HCEC 1CT (cell line): ENCODE measurements at regions not wholly inside any gene's neighbourhood (a gene's known extent, or its start where the extent isn't known, plus 50 kb on each side); places are given as distances from the start of the nearest gene placed in this dataset.
"Not testable (repeated sequence)": the region's sequence is repeated elsewhere in the genome, so short reads cannot be mapped to it uniquely, and the experiment has no call there.

ENCODE experiments used
- DNase-seq: peaks from one replicate; pipeline ENCODE4 v3.0.0-alpha.2; 2017

DNA sequence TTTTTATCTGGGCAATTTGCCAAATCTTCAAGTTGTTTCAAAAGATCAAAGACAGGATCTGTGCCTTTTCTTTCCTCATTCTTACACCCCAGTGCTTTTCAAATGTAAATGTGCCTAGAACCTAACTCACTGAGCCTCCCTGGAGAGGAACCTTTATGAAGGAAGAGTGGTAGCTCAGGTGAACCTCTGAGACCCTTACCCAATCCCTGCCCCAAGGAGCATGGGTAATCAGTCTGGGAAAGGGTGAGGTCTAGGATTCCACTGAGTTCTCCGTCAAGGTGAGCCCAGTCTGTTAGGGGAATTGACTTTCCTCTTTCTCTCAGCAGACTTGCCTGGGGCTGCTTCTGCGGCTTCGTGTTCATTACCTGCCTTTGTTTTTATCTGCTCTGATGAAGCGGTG lies 88.1 kb upstream of the MAP4K4 start:
- DNase-seq: no peak

GRCh38 chr2:101608408-101609310 lies 88.8 kb upstream of the MAP4K4 start:
- DNase-seq: peak; percentile 39

DNA sequence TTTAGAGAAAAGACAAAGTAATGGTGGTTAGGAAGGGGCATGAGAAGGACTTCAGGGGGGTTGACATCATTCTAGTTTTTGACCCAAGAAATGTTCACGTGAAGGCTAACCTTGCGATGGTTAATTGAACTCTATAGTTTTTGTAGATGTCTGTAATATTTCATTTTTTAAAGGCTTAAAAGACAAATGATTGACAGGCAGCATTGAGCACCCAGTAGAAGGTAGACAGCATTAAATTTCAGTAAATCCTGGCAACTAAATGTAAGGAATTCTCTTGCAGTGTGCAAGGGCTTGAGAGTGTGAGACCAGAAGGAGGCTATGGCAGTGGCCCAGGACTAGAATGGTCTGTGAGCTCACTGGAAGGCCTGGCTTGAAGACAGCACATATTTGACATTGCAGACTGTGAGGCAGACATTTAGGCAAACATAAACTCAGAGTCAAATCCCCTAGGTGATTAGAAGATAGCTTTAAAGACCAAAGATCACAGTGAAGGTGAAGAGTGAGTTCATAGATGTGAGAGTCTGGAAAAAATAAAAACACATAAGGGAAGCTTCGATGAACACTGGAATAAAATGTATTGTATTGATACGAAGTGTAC lies 100.1 kb upstream of the MAP4K4 start:
- no peak for DNase-seq

- peak; percentile 3 for DNase-seq
Observed at GRCh38 chr2:101596333-101596732, 101.2 kb upstream of the MAP4K4 start.

DNA sequence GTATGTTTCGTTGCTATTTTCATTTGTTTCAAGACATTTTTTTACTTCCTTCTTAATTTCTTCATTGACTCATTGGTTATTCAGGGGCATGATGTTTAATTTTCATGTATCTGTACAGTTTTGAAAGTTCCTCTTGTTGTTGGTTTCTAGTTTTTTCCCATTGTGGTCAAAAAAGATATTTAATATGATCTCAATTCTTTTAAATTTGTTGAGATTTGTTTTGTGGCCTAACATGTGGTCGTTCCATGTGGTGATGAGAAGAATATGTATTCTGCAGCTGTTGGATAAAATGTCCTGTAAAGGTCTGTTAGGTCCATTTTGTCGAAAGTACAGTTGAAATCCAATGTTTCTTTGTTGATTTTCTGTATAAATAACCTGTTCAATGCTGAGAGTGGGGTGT lies 110.3 kb upstream of the MAP4K4 start:
- DNase-seq: no peak

DNA sequence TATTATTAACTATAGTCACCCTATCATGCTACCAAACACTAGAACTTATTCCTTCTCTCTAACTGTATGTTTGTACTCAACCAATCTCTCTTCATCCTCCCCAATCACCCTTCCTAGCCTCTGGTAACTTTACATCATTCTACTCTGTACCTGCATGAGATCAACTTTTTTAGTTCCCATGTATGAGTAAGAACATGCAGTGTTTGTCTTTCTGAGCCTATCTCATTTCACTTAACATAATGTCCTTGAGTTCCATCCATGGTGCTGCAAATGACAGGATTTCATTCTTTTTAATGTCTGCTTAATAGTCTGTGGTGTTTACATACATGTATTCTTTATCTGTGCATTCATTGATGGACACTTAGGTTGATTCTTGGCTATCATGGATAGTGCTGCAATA lies 108.9 kb upstream of the RFX8 start:
- DNase-seq: no peak

DNA sequence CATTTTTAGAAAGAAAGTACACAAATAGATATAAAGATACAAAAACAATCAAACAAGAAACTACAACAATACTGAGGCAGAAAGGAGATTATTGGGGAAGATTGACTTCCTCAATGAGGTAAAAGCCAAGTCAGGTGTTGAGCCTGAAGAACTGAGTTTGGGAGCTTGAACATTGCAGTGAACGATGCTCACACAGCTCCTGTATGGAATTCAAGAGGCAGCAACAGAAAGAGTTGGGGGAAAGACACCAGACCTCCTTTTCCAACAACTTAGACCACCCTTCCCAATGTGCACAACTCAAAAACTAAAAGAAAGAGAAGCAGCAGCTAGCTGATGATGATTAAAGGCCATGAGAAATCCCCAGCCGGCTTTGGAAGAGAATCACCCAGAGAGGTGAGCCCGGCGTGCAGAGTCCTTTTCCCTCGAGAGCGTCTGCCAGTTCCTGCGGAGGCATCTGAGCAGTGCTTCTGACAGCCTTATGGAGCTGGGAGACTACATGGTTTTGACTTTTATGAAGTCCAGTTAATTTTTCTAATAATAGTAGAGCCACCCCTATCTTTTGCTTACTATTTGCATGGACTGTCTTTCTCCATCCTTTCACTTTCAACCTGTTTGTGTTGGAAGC lies 106.9 kb upstream of the RFX8 start:
- no peak for DNase-seq

- DNase-seq: no peak
Observed at GRCh38 chr2:101580528-101580927, 105.6 kb upstream of the RFX8 start.

DNA sequence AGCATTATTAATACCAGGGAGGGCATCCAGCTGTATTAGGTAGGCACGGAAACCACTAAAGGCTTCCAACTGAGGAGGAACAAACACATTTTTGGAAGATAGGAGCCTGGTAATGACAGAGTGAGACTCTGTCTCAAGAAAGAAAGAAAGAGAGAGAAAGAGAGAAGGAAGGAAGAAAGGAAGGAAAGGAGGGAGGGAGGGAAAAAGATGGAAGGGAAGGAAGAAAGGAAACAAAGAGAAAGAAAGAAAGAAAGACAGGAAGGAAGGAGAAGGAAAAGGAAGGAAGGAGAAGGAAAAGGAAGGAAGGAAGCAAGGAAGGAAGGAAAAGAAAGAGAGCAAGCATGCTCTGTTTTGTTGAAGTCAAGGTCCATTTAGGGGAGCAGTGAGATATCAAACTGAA lies 103.8 kb upstream of the RFX8 start:
- DNase-seq: no peak

GRCh38 chr2:101578135-101578534 lies 103.2 kb upstream of the RFX8 start:
- not testable (repeated sequence) for DNase-seq

DNA sequence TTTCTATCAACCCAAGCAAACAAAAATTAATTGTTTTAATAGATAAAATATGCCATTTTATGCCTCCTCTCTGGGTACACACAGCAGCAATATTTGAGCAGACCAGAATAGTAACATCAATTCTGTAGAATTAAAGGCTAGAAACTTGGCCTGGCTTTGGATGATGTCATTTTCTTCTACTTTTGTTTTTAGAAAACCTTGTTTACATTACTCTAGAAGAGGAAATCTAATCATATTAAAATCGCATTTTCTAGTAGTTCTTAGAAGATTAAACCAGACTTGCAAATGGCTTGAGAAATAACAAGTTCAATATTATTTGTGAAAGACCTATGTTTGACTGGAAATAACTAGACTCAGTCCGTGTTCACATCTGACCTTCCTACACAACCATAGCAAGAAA lies 102.3 kb upstream of the RFX8 start:
- DNase-seq: no peak

GRCh38 chr2:101574622-101575021 lies 99.7 kb upstream of the RFX8 start:
- DNase-seq: no peak

DNA sequence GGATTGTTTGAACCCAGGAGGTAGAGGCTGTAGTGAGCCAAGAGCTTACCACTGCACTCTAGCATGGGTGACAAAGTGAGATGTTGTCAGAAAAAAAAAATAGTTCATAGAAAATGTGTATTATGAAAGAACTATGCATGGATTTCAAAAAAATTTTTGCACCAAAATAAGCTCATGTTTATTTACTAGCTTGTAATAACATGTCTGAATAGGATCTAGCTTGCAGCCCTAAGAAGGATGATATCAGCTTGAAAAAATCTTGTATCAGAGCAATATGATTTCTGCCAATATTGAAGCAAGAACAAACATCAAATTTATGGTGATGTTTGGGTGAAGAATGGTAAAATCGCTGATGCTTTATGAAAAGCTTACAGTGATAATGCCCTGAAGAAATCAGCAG lies 97.0 kb upstream of the RFX8 start:
- no peak for DNase-seq

GRCh38 chr2:101569886-101570520 lies 95.1 kb upstream of the RFX8 start:
- no peak for DNase-seq

DNA sequence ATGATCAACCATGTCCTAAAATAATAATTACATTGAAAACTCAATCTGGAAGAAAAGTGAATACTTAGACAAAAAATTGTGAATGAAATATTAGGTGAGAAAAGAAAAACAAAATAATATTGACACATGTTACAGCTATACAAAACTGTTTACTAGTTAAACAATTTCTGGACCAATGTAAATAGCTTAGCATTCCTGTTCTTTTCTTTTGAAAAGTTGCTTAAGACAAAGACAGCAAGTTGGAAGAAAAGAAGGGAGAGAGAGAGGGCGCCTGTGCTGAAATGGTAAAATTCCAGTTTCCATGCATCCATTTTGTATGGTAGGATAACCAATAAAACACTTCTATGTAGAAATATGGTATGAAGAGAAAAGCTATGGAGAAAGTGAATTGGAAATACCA lies 94.1 kb upstream of the RFX8 start:
- no peak for DNase-seq

GRCh38 chr2:101566632-101567228 lies 91.8 kb upstream of the RFX8 start:
- no peak for DNase-seq

GRCh38 chr2:101563849-101564248 lies 88.9 kb upstream of the RFX8 start:
- DNase-seq: no peak

GRCh38 chr2:101560780-101561315 lies 85.9 kb upstream of the RFX8 start:
- DNase-seq: no peak

DNA sequence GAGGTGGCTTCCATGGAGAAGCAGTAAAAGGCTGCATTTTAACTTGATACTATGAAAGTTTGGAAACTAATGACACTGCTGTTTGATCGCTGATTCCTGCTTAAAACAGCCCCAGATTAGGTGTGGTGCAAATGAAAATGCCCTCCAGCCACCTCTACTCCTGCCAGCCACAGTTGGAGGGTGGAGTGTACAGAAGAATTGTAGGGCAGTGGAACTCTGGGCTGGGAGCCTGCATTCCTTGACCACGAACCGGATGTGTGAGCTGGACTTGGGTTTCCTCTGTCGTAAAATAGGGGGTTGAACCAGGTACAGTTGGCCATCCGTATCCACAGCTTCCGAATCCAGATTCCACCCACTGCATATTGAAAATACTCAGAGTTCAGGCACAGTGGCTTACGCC lies 84.6 kb upstream of the RFX8 start:
- no peak for DNase-seq

- peak; percentile 57 for DNase-seq
Observed at GRCh38 chr2:101558740-101559525, 84.0 kb upstream of the RFX8 start.

DNA sequence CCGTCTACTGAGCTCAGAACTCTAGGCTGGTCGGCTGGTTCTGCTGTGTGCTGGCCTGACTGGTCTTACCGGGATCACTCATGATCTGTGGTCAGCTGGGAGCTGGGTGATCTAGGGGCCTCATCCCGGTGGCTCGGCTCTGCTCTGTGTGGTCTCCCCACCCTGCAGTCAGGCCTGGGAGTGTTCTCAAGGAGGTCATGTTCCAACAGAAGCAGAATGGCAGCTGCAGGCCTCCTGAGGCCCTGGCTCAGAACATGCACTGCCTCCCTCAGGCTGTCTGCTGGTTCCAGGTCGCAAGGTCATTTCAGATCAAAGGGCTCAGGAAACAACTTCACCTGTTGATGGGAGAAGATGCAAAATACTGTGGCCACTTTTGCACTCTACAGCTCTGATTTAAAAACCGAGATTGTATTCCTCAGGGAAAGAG lies 81.1 kb upstream of the RFX8 start:
- no peak for DNase-seq

DNA sequence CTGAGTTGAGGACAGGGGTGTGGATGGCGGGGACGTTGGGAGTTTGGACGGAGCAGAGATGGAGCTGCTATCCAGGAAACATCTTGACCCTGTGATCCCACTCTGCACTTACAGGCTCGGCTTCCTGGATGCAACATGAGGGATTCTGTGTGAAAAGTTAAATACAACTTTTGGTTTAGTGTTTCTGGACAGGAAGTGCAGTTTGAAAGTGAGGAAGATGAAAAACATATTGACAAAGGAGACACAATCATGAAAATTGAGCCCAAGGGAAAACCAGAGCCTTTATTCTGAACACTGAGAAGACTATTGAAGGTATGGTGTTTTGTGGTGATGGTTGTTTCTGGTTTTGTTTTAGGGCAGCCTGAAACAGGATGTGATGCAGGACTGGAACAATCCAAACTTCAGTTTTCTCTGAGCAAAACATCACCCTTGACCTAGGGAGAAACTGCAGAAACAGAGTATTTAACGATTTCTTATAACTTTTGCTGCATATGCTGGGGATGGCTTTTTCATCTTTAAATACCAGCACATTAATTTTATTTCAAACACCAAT lies 76.5 kb upstream of the RFX8 start:
- DNase-seq: no peak
